Cardiac muscle cell (in vitro differentiated cells and primary cell): ENCODE measurements at regions not wholly inside any gene's neighbourhood (a gene's known extent, or its start where the extent isn't known, plus 50 kb on each side); places are given as distances from the start of the nearest gene placed in this dataset.

Experiments used
- DNase-seq, 2 donors: peaks; one replicate each; pipeline versions ENCODE4 v3.0.0 to v3.0.0-alpha.2; 2010 to 2017; ENCODE audit warnings: low read depth in 1 of 2, low spot score in 1 of 2
- H3K27ac ChIP-seq: fragments of 200-600 bp; sonication (generic); 2 replicates; pipeline ENCODE4 v1.5.1; 2016
- H3K27me3 ChIP-seq: fragments of 200-600 bp; sonication (generic); 2 replicates; pipeline ENCODE4 v1.6.0; 2016; ENCODE audit warnings: control low read depth
- H3K36me3 ChIP-seq: fragments of 200-600 bp; sonication (generic); 2 replicates; pipeline ENCODE4 v1.5.1; 2016; ENCODE audit warnings: control low read depth
- H3K4me1 ChIP-seq: fragments of 200-600 bp; sonication (generic); 2 replicates; pipeline ENCODE4 v1.8.1; 2017; ENCODE audit warnings: low read depth, mild to moderate bottlenecking, mixed run types
- H3K4me3 ChIP-seq: fragments of 200-600 bp; sonication (generic); 2 replicates; pipeline ENCODE4 v1.5.1; 2016; ENCODE audit warnings: mild to moderate bottlenecking
- H3K9me3 ChIP-seq: fragments of 200-600 bp; sonication (generic); 2 replicates; pipeline ENCODE4 v1.5.1; 2017; ENCODE audit warnings: low read depth, mild to moderate bottlenecking, control low read depth
- CTCF ChIP-seq: IDR thresholded peaks from 2 replicates; pipeline ENCODE4 v1.5.1; 2012; ENCODE audit warnings: low read depth, mild to moderate bottlenecking, low read length

DNA sequence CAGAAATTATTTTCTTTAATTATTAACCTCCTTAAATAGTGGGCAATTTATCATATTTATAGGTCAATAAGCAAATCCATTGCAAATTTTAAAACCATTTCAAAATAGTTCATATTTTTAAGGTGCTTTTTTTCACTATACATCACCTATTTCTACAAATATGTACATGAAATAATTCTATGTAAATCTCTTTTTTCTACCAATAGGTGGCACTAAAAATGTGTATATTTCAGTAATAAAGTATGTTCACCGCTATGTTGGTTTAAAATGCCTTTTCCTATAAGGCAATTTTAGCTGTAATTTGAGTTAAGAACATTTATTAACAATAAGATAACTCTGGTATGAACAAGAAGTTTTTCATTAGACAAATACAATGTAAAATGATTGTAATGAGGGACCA lies 672.2 kb downstream of the KCTD8 start:
- Histone ChIP-seq H3K4me1 (no peaks in the 10 kb centered on the region), H3K27ac (no peak overlapping the region), H3K27me3 (no peaks in the 10 kb centered on the region), H3K9me3 (no peaks in the 10 kb centered on the region), H3K36me3 (no peaks in the 10 kb centered on the region), H3K4me3 (no peak overlapping the region)
- no peak for DNase-seq
- peak; percentile 22 for TF ChIP-seq CTCF

GRCh38 chr4:43778187-43778915 lies 670.3 kb downstream of the KCTD8 start:
- TF ChIP-seq CTCF = no peak
- H3K27me3 ChIP-seq = no peaks in the 10 kb centered on the region
- no peak for DNase-seq

DNA sequence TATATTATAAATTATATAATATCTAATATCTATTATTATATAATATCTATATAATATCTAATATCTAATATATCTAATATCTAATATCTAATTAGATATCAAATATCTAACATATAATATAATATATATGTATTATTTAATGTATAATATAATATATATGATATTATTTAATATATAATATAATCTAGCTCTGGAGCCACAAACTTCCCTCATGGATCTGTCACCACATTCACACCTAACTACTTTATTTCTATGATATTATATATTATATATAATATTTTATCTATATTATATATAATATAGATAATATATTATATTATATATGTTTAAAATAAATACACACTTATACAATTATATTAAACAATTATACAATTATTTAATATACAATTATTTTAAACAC lies 667.5 kb downstream of the KCTD8 start:
- DNase-seq = no peak
- H3K4me3 ChIP-seq = no peak overlapping the region
- H3K36me3 ChIP-seq = no peaks in the 10 kb centered on the region
- H3K4me1 ChIP-seq = no peaks in the 10 kb centered on the region
- H3K27me3 ChIP-seq = no peaks in the 10 kb centered on the region
- no peak overlapping the region for H3K27ac ChIP-seq
- TF ChIP-seq CTCF = no peak
- no peaks in the 10 kb centered on the region for H3K9me3 ChIP-seq

More at GRCh38 chr4:43778187-43778915, 670.3 kb downstream of the KCTD8 start:
- H3K4me3 ChIP-seq = no peak overlapping the region
- H3K36me3 ChIP-seq = no peaks in the 10 kb centered on the region
- H3K27ac ChIP-seq = no peak overlapping the region
- no peaks in the 10 kb centered on the region for H3K4me1 ChIP-seq
- no peaks in the 10 kb centered on the region for H3K9me3 ChIP-seq

DNA sequence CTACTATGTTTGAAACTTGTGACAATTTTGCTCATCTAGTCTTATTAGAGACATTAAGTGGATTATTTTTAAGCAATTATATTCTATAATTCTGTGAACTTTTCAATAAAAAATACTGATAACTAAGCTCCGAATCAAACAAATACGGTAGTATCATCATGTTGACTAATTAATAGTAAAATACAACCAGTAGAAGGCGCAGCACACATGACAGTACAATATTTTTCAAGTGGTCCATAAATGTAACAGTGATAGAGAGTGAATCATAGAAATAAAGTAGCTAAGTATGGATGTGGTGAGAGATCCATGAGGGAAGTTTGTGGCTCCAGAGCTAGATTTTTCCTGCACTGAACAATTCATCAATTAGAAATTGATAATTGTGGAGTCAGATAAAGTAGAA lies 666.2 kb downstream of the KCTD8 start:
- H3K9me3 ChIP-seq = no peaks in the 10 kb centered on the region
- no peak overlapping the region for H3K27ac ChIP-seq
- TF ChIP-seq CTCF = no peak
- DNase-seq = no peak
- no peaks in the 10 kb centered on the region for H3K36me3 ChIP-seq
- no peak overlapping the region for H3K4me3 ChIP-seq
- no peaks in the 10 kb centered on the region for H3K27me3 ChIP-seq
- no peaks in the 10 kb centered on the region for H3K4me1 ChIP-seq

DNA sequence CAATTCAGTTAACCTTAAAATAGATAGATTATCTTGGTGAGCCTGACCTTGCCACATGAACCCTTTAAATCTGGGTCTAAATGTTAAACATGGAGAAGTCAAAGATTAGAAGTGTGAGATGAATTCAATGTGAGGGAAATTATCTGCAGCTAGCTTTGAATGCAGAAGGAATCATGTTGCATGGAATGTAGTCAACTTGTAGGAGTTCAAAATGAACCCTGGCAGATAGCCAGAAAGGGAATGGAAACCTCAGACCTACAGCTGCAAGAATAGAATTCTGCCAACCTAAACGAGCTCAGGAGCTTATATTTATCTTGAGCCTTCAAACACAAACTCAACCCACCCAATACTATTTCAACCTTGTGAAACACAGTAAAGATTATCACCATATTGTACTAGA lies 632.5 kb downstream of the KCTD8 start:
- H3K9me3 ChIP-seq = no peaks in the 10 kb centered on the region
- H3K4me3 ChIP-seq = no peak overlapping the region
- no peak for TF ChIP-seq CTCF
- peak in 1 of 2 donors; percentile 63 for DNase-seq
- no peaks in the 10 kb centered on the region for H3K4me1 ChIP-seq
- no peaks in the 10 kb centered on the region for H3K27me3 ChIP-seq
- no peak overlapping the region for H3K27ac ChIP-seq
- no peaks in the 10 kb centered on the region for H3K36me3 ChIP-seq
